ENCODE measurements at regions not wholly inside any gene's neighbourhood (a gene's known extent, or its start where the extent isn't known, plus 50 kb on each side); places are given as distances from the start of the nearest gene placed in this dataset.
A peak's percentile ranks its signal among the peaks of the same experiment; 100 is the strongest.

DNA sequence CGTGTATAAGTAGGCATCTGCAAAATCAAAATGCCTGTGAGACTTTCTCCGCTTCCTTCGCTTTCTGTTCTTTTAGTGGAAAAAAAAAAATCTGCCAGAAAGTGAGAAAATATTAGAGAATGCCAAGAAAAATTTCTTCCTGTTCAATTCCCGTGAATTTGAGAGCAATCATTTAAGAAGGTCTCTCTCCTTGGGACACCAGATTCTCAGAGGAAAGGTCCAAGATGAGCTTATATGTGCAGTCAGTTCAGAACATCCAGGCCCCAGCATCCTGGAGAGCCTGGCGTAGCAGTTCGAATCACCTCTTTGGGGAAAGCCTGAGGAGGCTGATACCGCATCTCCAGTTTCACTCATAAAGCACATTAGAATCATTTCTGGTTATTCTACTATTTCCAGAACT lies 912.8 kb downstream of the GALC start:
- DNase-seq = no peak

DNA sequence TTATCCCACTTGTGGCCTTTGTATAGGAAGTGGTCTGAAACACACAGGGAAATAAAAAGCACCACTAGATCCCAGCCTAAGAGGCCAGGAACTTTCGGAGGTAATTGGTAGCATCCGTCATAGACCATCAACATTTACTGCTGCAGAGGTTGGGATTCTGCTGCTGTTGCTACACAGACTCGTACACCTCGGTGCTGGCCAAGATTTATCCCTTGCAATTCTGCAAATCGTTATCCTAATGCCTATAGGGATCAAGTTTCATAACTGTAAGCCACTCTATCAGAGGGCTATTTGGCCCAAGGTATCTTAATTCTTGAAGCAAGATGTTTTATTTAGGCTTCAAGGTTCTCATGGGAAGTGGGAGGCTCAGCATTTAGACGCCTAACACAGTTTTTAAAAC lies 913.6 kb downstream of the GALC start:
- peak; percentile 27 for DNase-seq

DNA sequence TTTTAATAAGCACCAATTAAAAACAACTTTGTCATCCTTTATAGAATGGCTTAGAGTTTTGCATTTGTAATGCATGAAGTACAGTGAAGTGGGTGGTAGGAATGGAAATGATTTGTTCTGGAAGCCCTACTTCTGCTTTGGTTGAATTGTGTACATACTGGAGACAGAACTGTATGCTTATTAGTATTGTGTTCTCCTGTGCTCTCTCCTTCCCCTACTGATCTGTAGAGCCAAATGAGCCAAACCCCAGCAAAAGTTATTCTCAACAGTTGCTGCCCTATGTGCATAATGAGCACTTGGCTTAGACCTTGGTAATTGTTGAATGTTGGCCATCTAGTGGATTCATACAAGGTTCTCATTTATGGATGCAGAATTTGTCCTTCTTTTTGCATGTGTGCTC lies 916.1 kb downstream of the GALC start:
- DNase-seq = no peak

DNA sequence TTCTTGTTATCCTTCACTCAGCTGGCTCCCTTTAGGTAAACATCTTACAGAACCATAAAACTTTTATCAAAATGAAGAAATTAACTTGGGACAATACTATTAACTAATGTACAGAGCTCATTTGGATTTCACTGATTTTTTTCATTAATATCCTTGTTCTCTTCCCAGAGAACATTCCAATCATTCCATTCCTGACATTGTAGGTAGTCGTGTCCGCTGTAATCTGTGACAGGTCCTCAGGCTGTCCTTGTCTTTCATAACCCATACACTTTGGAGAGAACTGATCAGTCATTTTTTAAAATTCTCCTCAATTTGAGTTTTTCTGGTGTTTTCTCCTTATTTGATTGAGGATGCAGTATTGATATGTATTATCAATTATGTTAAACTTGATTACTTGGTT lies 916.8 kb downstream of the GALC start:
- DNase-seq = no peak

DNA sequence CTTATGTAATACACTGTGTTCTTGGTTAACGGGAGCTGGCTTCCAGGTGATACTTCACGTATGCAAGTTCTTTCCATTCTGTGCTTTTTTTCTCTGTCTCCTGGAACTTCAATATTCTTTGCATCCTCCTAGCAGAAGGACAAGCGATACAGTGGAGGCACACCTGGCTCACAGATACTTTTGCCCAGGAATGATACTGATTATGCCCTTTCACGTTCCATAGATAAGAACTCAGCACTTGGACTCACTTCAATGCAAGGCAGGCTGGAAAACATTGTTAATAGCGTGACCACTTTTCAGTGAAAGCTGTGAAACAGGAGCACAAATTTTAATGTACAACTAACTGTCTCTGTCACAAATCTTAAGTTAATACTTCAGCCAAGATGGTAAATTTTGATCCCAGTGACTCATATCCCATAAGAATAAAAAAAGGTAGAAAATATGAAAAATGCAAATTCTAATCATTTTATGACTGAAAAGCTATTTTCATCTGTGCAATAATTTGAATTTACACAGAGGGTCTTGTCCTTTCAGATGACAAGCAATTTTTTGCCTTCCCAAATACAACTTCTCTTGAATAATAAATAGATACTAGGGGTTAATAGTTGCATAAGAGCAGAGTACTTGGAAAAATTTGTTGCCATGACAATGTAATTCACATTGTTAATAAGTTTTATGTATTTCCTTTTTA lies 919.0 kb downstream of the GALC start:
- DNase-seq = no peak

DNA sequence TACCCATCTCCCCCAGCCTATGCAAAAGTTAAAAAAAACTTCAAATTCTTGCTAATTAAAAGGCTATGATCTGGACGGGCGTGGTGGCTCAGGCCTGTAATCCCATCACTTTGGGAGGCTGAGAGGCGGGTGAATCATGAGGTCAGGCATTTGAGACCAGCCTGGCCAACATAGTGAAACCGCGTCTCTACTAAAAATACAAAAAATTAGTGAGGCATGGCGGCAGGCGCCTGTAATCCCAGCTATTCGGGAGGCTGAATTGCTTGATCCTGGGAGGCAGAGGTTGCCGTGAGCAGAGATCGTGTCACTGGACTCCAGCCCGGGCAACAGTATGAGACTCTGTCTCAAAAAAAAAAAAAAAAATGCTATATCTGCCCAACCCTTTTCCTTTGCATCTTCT lies 925.4 kb downstream of the GALC start:
- DNase-seq = no peak

DNA sequence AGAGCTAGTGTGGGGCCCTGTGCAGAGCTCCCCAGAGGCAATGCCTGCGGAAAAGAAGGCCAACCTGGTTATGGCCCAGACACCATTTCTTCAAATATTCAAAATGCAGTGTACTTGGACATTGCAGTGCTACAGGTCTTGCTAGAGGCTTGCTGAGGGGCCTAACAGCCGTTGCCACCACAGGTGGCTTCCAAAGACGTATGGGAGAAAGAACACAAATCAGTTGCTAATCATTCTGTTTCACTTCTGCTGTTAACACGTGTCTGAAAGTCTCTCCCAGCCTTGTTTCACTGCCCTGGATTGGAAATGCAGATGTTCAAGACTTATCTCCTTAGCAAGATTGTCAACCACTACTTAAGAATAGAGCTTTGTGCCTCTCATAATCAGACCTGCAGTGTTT lies 925.9 kb downstream of the GALC start:
- no peak for DNase-seq

DNA sequence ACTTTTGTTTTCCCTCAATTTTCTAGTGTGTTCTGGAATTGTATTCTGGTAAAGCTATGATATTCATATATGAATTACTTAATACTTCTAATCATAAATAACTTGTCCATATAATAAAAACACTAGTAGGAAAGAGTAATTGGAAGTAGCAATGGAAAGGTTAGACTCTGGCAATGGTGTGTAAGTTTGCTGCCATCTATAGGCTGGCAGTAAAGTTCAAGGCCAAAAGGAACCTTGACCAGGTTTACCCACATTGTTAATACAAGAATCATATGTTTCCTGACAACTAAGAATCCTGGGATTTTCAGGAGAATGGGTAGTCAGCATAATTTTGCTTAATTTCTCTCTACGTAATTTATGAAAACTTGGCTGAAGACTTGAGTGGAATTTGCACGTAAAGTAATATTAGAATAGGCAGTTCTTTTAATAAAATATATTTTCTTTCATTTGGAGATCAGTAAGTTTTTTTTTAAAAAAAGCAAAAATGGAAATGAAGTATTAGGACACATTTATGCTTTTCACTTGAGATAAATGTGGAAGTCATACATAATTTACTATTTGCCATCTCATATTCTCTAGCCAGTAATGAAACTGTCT lies 926.7 kb downstream of the GALC start:
- peak; percentile 17 for DNase-seq

DNA sequence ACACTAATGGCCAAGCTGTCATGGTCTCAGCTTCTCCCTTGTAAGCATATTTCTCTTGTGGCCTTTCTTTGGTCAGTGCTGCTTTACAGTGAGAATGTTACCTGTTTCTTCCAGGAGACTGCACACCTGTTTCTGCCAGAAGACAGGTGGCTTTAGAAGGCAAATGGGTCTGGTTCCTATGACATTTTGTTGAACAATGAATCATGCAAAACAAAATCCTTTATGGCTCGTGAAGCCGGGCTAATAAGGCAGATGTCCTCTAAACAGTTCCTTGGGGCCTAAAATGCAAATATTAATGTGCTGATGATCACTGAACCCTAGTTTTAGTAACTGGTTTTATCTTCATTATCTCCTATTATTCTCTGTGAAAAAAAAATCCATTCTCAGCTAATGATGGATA lies 927.6 kb downstream of the GALC start:
- no peak for DNase-seq

DNA sequence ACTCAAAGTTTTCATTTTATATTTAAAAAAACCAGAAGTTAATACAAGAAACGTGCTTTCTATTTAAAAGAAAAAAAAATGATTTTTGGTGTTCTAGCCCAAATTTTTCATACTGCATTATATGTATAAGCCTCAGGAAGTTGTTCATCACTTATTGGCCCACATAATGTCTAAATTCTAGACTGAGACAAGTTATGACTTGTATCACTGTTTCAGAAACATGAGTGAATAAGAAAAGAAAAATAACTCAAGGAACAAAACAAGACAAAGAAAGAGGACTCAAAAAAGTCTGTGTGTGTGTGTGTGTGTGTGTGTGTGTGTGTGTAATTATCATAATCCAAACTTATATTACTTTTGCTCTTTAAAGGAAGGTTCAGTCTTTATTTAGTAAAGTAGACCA lies 929.8 kb downstream of the GALC start:
- no peak for DNase-seq

DNA sequence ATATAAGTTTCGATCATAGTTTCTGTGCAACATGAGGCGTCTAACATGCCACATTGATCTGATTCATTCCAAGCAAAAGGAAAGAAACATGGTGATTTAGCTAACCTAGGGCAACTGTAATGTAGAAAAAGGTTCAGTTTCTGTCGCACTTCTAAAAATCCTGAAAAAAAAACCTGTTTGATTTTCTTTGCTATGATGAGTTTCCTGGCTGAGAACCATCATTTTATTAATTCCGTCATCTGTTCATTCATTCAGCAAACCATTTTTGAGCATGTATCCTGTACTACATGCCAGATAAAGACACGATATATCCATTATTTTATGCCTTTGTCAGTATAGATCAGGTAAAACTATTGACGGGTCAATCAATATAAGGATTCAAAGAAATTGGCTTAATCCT lies 932.6 kb downstream of the GALC start:
- no peak for DNase-seq

DNA sequence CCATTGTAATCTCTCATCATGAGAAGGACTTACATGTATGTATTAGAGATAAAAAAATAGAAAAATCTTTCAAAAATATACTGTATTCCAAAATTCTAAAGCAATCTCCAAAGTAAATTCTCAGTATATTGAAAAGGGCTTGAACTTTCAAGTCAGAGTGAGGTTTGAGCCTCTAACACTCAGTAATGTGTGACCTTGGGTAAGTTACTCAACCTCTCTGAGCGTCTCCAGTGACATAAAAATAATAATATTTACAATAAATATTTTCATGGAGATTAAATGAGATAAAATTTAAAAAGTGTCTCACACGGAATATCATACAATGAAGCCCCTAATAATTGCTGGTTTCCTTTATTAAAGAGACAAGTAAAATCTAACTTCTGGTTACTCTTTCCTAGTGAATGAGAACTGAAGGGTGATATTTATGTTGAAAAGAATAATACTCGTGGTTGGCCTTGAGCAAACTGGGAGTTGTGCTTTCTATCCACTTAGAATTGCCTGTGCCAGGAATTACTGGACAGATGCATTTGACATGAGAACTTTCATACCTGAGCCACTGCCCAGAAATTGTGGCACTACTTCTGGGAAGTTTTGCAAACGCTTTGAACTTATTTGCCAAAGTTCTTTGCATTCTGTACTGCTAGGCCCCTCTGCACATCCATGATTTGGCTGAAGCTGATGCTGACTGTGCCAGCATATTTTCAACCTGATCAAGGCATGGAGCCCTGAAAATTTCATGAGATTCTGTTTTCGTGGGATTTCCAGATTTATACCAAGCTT lies 933.7 kb downstream of the GALC start:
- DNase-seq = no peak

DNA sequence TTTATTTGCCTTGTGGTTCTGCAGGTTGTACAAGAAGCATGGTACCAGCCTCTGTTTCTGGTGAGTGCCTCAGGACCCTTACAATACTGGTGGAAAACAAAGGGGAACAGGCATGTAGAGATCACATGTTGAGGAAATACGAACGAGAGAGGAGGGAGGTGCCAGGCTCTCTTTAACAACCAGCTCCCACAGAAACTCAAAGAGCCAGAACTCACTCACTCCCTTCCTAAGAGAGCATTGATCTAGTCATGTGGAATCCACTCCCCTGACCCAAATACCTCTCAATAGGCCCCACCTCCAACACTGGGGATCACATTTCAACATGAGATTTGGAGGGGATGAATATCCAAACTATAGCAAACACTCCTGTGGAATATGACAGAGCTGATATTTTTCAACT lies 938.0 kb downstream of the GALC start:
- DNase-seq = no peak

DNA sequence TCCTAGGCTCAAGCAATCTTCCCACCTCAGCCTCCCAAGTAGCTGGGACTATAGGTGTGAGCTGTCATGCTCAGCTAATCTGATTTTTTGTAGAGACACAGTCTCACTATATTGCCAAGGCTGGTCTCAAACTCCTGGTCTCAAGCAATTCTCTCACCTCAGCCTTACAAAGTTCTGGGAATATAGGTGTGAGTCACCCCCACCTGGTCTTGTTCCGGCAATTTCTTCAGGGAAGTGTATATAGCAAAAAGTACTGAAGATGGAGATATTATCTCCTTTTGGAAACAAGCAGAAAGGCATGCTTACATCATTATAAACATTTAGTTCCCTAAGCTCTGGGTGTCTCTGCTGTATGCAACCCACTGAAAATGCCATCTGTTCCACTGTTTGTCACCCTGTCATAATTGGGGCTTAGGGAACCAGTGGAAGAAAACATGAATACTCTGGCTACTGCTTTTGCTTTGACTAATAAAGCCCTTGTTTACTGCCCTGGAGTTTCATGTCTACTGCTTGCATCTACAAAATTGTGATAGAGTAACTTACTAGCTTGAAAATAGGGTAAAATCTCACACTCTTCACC lies 940.2 kb downstream of the GALC start:
- no peak for DNase-seq

DNA sequence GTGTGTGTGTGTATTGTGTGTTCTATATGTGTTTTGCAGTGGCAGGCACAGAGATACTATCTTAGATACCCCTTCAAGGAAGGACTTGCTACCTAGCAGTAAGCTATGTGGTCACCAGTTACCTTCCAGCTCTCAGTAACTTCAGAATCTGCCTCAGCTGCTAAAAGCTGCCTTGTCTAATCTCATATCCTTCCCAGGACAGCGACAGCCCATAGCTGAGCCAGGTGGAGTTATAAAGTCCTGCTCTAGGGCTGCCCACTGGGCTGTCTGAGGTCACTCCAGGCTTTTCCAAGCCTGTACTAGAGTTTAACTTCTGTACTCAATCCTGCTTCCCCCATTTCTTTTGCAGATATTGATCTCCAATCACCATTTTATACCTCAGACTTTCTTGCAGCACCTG lies 942.6 kb downstream of the GALC start:
- no peak for DNase-seq

DNA sequence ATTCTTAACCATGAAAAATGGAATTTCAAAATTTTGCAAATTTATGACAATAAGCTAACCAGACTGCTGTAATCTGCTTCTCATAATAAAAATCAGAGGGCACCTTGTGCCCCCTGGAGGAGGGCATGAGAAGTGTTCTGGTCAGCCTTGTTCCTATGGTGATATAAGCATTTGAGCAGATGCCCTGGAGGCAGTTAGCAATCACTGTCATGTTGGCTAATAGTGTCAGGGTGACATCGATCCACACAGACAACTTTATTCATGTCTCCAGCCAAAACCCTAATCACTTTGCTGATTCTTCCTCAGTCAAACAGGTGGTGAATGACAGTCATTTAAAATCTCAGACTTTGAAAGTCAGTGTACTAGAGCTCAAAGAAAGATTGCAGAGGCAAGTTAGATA lies 943.0 kb downstream of the GALC start:
- DNase-seq = peak; percentile 74

DNA sequence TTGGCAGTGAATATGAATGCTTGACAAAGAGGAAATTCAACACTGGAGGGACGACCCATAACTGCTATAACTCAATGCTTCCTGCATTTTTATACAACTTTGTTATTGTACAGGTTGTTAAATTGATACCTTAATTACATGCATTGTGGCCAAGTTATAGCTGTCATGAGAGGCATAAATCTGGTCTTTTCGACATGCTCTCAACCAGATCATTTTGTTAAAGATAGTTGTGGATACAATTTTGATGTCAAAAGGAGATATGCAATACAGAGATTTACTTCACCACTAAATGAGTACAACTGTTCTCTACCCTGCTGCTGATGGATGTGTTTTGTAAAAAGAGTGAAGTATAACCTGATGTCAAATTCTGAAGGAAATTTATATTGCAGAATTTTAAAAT lies 946.0 kb downstream of the GALC start:
- no peak for DNase-seq

DNA sequence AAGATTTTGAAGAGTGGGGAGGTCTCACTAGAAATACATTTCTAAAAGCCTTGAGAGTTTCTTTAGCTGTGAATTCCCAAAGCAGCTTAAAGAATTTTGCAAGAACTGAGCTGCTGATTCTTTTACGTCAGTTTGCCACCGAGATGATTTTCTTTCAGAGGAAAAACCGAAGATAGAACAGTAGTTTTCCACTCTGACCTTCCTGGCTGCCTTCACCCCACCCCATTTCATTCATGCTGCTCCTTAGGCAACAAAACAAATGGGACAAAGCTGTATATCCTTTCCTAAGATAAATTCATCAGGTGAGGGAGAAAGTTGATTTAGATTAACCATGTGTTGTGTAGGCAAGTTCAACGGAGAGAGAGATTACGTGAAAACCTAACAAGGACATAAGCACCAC lies 947.0 kb downstream of the GALC start:
- DNase-seq = no peak

DNA sequence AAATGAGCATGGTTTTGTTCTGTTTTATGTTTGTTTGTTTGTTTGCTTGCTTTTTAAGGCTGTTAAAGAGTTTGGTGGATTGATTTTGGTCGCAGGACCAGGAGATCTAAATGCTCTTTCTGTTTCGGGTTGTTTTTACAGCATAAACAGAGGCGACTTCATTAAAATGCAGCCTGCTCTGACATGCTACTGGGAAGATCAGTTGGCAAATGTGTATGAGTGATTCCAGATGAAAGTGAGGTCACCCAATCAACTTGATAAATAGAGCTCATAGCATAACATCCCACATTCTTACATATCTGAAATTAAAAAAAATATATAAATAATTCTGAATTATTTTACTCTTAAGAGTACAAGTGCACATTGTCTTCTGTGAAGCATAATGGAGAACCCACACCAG lies 947.7 kb downstream of the GALC start:
- DNase-seq = no peak

DNA sequence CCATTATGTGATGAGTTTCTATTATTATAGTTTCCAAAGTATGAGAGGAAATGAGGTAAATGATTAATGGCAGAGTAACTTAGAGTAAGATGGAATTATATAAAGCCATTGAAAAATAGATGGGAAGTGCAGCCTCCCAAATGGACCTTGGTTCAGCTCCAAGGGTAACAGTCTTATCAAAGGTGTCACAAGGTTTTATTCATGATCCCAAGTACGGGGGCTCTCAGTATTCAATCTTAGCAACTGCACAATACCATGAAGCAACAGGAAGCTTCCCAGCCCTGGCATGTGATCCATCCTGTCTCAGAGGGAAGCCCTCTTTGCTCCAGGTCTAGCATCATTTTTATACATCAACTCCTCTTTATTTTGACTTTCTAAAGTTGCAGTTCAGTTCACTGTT lies 948.2 kb downstream of the GALC start:
- DNase-seq = no peak

DNA sequence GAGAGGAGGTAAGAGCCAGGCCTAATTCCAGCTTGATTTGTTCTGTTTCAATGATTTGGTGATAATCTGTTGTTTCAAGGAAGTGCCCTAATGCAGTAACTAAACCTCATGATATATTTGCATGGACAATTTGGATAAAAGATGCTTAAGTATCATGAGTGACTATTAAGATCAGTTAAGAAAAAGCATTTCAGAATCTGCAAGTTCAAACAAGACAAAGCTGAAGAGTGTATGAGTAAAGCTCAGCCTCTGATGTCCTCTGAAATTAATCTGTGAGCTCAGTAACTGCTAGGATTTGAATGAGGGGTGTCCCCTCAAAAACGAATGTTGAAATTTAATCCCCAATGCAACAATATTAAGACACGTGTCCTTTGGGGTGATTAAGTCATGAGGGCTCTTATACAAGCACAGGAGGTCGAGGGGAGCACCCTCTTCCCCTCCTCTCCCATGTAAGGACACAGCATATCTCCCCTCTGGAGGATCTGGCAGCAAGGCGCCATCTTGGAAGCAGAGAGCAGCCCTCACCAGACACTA lies 949.2 kb downstream of the GALC start:
- DNase-seq = no peak

DNA sequence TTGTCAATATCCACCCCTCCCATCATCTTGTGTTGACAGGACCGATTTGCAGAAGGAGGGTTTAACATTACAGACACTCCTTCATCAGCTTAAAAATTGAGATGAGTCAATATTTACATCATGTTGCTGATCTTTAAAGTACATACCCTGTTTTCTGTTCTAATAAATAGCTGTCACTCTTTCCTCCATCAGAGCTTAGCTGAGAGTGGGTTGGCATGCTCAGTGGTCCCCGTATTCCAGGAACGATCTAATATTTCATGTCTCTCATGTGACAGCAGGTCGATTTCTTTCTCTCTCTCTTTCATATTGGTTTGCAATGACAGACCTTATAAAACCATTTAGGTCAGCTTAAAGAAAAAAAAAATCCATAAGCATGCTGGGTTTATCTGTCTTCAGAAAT lies 950.6 kb downstream of the GALC start:
- no peak for DNase-seq

DNA sequence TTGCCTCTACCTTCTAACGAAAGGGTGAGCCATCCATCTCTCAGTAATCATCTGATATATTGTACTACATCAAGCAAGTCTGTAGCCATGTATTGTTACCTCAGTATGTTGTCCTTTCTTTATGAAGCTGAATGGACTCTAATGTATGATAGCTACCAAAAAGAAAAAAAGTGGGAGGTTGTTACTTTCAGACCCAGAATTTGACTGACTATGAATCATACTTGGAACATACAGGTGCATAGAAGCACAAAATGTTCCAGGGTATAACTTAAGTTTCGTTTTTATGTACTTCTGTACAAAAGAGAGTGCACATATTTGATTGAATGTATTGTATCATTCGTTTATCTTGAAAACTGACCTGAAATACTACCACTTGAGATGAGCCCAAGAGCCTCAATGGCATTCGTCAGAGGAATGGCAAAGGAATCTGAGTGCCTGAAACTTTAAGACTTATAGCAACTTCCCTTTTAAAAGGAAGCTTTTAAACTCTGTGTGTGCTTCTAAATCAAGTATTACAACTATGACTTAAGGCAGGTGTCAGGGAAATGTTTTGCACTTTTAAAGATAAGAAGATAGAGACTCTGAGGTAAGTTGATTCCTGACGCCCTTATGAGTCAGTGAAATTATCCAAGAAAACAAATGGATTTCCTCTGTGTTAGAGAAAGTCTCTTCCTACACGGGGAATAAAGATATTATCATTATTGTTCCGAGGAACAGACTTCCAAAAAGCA lies 951.5 kb downstream of the GALC start:
- no peak for DNase-seq
